Tibial artery (tissue), 4 donors: ENCODE measurements at regions not wholly inside any gene's neighbourhood (a gene's known extent, or its start where the extent isn't known, plus 50 kb on each side); places are given as distances from the start of the nearest gene placed in this dataset.

ENCODE experiments used
- DNase-seq, 2 donors: peaks; one replicate each; pipeline ENCODE4 v3.0.0-alpha.2; 2019
- H3K27ac ChIP-seq, 2 donors: fragments of 200-600 bp; sonication (generic) in 1 of 2; 1 replicate in 1 of 2; 2 replicates in 1 of 2; pipeline ENCODE4 v1.5.1; 2018 to 2019; ENCODE audit warnings: mild to moderate bottlenecking in 1 of 2
- H3K27me3 ChIP-seq, 2 donors: fragments of 200-600 bp; sonication (generic) in 1 of 2; one replicate each; pipeline versions ENCODE4 v1.5.1 to v1.6.0; 2016 to 2019
- H3K36me3 ChIP-seq, 3 donors: fragments of 200-600 bp; sonication (generic) in 2 of 3; one replicate each; pipeline ENCODE4 v1.5.1; 2016 to 2019; ENCODE audit warnings: mild to moderate bottlenecking in 2 of 3
- H3K4me1 ChIP-seq, 4 donors: fragments of 200-600 bp; sonication (generic) in 2 of 4; 1 replicate in 3 of 4; 2 replicates in 1 of 4; pipeline ENCODE4 v1.5.1; 2016 to 2019
- H3K4me3 ChIP-seq, 2 donors: fragments of 200-600 bp; sonication (generic) in 1 of 2; 1 replicate in 1 of 2; 2 replicates in 1 of 2; pipeline ENCODE4 v1.5.1; 2018 to 2019; ENCODE audit warnings: mild to moderate bottlenecking in 2 of 2
- H3K9me3 ChIP-seq, 3 donors: fragments of 200-600 bp; sonication (generic) in 1 of 3; one replicate each; pipeline ENCODE4 v1.5.1; 2016 to 2019
- intact Hi-C: fragments of 100-400 bp; cut with DNase I; formaldehyde crosslinking; loops from one replicate; pipeline ENCODE4 v1.15.0; 2023; ENCODE audit warnings: low total_unique reads
- TF ChIP-seq, protein P1 (sequence below), 2 experiments: fragments of 200-600 bp in 1 of 2; fragments of 450-650 bp in 1 of 2; IDR thresholded peaks; one replicate each; pipeline ENCODE4 v1.5.1; 2017 to 2019; ENCODE audit warnings: antibody characterized with exemption in 2 of 2, mild to moderate bottlenecking in 1 of 2, moderate library complexity in 1 of 2

DNA sequence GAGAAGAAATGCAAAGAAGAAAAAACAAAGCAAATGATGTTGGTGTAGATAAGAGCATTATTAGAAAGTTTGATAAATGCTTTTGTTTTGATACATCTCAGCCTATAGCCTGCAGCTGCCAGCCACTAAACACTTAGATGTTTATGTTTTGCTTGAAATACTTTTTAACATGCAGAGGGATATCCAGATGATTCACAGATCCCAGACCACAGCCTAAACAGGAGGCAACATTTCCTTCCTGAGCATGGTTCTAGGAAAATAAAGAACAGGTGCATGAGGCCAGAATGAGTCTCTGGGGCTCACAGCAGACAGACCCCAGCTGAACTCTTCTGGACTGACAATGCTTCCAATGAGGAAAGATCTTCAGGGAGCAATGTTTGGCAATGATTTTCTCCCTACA is 103.7 kb upstream of the EEA1 start:
- H3K27ac ChIP-seq: no peak overlapping the region
- no peaks in the 10 kb centered on the region for H3K27me3 ChIP-seq
- no peaks in the 10 kb centered on the region for H3K36me3 ChIP-seq
- DNase-seq: no peak
- TF ChIP-seq, protein P1, sequence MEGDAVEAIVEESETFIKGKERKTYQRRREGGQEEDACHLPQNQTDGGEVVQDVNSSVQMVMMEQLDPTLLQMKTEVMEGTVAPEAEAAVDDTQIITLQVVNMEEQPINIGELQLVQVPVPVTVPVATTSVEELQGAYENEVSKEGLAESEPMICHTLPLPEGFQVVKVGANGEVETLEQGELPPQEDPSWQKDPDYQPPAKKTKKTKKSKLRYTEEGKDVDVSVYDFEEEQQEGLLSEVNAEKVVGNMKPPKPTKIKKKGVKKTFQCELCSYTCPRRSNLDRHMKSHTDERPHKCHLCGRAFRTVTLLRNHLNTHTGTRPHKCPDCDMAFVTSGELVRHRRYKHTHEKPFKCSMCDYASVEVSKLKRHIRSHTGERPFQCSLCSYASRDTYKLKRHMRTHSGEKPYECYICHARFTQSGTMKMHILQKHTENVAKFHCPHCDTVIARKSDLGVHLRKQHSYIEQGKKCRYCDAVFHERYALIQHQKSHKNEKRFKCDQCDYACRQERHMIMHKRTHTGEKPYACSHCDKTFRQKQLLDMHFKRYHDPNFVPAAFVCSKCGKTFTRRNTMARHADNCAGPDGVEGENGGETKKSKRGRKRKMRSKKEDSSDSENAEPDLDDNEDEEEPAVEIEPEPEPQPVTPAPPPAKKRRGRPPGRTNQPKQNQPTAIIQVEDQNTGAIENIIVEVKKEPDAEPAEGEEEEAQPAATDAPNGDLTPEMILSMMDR (IDR thresholded peaks at IDR 0.05): no peak
- no peaks in the 10 kb centered on the region for H3K4me1 ChIP-seq
- no peak overlapping the region for H3K4me3 ChIP-seq
- no peaks in the 10 kb centered on the region for H3K9me3 ChIP-seq
- intact Hi-C loops: no loop called here

DNA sequence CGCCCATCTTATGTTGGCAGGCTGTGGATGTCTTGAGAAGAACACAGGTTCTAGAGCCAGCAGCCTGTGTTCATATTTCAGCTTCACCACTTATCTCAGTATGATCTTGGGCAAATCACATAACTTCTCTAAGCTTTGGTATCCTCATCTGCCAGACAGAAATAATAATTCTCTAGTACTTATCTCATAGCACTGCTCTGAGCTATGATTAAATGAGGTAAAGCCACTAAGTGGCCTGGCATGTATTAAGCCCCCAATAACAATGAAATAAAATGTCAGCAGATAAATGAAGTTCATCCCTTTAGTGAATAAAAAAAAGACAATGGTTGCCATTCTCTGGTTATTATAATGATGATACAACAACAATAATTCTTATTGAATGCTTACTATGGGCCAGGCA is 104.9 kb upstream of the EEA1 start:
- intact Hi-C loops: no loop called here
- no peak for DNase-seq
- TF ChIP-seq, protein P1 (IDR thresholded peaks at IDR 0.05): no peak

DNA sequence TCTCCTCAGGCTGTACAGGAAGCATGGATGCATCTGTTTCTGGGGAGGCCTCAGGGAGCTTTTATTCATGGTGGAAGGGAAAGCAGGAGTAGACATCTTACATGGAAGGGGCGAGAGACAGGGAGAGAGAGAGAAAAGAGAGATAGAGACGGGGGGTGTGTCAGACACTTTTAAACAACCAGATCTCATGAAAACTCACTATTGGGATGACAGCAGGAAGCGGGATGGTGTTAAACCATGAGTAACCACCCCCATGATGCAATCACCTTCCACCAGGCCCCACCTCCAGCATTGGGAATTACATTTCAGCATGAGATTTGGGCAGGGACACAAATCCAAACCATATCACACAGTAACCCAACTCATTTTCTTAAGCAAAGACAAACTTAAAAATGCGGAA is 110.0 kb upstream of the EEA1 start:
- no peak overlapping the region for H3K27ac ChIP-seq
- no peaks in the 10 kb centered on the region for H3K9me3 ChIP-seq
- no peaks in the 10 kb centered on the region for H3K27me3 ChIP-seq
- no peaks in the 10 kb centered on the region for H3K36me3 ChIP-seq
- no peak for DNase-seq
- no peaks in the 10 kb centered on the region for H3K4me1 ChIP-seq
- intact Hi-C loops: no loop called here
- no peak overlapping the region for H3K4me3 ChIP-seq
- TF ChIP-seq, protein P1 (IDR thresholded peaks at IDR 0.05): no peak

More for the DNA sequence above, 104.9 kb upstream of the EEA1 start:
- no peak overlapping the region for H3K27ac ChIP-seq
- H3K4me3 ChIP-seq: no peak overlapping the region
- no peaks in the 10 kb centered on the region for H3K36me3 ChIP-seq
- H3K4me1 ChIP-seq: no peaks in the 10 kb centered on the region
- H3K27me3 ChIP-seq: no peaks in the 10 kb centered on the region
- H3K9me3 ChIP-seq: no peaks in the 10 kb centered on the region

DNA sequence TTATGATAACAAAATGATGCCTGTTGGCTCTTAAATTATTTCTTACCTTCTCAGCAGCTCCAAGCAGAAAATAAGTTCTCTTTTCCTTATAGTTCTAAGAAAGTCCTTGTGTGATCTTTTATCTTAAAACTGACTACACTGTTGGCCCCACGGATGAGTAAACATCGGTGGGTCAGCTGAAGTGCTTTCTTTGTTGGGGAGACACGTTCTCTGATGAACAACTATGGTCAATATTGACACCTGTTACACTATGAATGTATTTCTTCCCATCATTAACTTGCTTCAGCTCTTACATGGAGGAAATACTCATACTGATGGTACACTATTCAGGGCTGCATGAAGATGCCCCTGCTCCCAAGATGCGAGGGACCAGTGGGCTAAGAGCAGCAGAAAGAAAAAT is 110.8 kb upstream of the EEA1 start:
- TF ChIP-seq, protein P1 (IDR thresholded peaks at IDR 0.05): no peak
- no peaks in the 10 kb centered on the region for H3K27me3 ChIP-seq
- no peak overlapping the region for H3K27ac ChIP-seq
- H3K36me3 ChIP-seq: no peaks in the 10 kb centered on the region
- H3K9me3 ChIP-seq: no peaks in the 10 kb centered on the region
- H3K4me1 ChIP-seq: no peaks in the 10 kb centered on the region
- intact Hi-C loops: no loop called here
- DNase-seq: no peak
- no peak overlapping the region for H3K4me3 ChIP-seq

DNA sequence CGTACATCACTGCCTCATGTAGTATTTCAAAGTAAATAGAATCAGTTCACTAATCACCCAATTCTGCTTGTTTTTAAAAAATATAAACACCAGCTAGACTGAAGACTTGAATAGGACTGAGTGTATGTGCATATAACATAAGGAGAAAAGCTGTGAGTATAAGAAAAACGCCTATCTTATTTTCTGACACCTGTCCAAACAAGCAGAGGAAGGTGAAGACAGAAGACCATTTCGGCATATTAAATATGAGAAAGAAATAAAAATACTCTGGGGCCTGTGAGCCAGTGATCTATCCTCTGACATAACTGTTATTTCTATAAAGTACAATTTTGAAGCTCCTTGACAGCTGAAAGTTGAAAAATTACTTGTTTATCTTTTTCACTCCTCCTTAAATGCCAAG is 111.3 kb upstream of the EEA1 start:
- no peaks in the 10 kb centered on the region for H3K36me3 ChIP-seq
- H3K4me1 ChIP-seq: no peaks in the 10 kb centered on the region
- TF ChIP-seq, protein P1 (IDR thresholded peaks at IDR 0.05): no peak
- H3K27me3 ChIP-seq: no peaks in the 10 kb centered on the region
- H3K9me3 ChIP-seq: no peaks in the 10 kb centered on the region
- DNase-seq: no peak
- H3K27ac ChIP-seq: no peak overlapping the region
- no peak overlapping the region for H3K4me3 ChIP-seq
- intact Hi-C loops: no loop called here

DNA sequence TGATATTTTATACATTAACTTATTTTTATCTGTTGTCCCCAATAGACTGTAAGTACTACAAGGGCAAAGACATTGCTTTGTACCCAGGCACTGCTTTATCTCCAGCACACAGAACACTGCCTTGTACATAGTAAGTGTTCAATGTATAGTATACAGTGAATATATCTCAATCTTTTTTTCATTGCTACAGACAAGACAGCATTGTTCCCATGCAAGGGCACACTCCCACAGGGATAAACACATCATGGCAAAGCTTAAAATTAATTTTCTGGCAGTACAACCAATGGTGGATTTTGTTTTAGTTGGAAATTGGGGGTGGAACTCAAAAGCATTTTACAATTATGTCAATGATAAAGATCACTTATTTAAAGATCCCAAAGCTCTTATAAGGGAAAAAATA is 112.3 kb upstream of the EEA1 start:
- no peaks in the 10 kb centered on the region for H3K4me1 ChIP-seq
- intact Hi-C loops: no loop called here

More for the DNA sequence above, 112.3 kb upstream of the EEA1 start:
- no peak for DNase-seq
- H3K36me3 ChIP-seq: no peaks in the 10 kb centered on the region
- H3K27me3 ChIP-seq: no peaks in the 10 kb centered on the region
- no peak overlapping the region for H3K27ac ChIP-seq
- no peaks in the 10 kb centered on the region for H3K9me3 ChIP-seq
- no peak overlapping the region for H3K4me3 ChIP-seq
- TF ChIP-seq, protein P1 (IDR thresholded peaks at IDR 0.05): no peak
